SK-N-SH (cell line): ENCODE measurements at regions not wholly inside any gene's neighbourhood (a gene's known extent, or its start where the extent isn't known, plus 50 kb on each side); places are given as distances from the start of the nearest gene placed in this dataset.

Experiments used
- CTCF ChIP-seq: fragments of 200-600 bp; sonication (generic); IDR thresholded peaks from 2 replicates; pipeline ENCODE4 v1.6.1; 2017; ENCODE audit warnings: antibody characterized with exemption, mild to moderate bottlenecking, moderate library complexity
- RAD21 ChIP-seq: IDR thresholded peaks from 2 replicates; pipeline ENCODE4 v1.6.1; 2012; ENCODE audit warnings: mild to moderate bottlenecking, low read length
- REST ChIP-seq: IDR thresholded peaks from 2 replicates; pipeline ENCODE4 v1.6.1; 2012; ENCODE audit warnings: mild to moderate bottlenecking, low read depth, low read length, moderate library complexity
- SMC3 ChIP-seq: IDR thresholded peaks from 2 replicates; pipeline ENCODE4 v1.6.1; 2012; ENCODE audit warnings: low read depth, low read length, improper control_type of control experiment
- YY1 ChIP-seq: IDR thresholded peaks from 2 replicates; pipeline ENCODE4 v1.4.0; 2012; ENCODE audit warnings: low read depth, mild to moderate bottlenecking
- TF ChIP-seq, protein P1 (sequence below): IDR thresholded peaks from 2 replicates; pipeline ENCODE4 v1.4.0; 2012; ENCODE audit warnings: low read depth, borderline replicate concordance

GRCh38 chr13:109665240-109665639 lies 121.1 kb downstream of the IRS2 start:
- TF ChIP-seq YY1 (no peak), RAD21 (no peak), CTCF (no peak), SMC3 (no peak), REST (no peak)
- TF ChIP-seq, protein P1, sequence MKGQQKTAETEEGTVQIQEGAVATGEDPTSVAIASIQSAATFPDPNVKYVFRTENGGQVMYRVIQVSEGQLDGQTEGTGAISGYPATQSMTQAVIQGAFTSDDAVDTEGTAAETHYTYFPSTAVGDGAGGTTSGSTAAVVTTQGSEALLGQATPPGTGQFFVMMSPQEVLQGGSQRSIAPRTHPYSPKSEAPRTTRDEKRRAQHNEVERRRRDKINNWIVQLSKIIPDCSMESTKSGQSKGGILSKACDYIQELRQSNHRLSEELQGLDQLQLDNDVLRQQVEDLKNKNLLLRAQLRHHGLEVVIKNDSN, result no peak
